ENCODE measurements at regions not wholly inside any gene's neighbourhood (a gene's known extent, or its start where the extent isn't known, plus 50 kb on each side); places are given as distances from the start of the nearest gene placed in this dataset.

GRCh38 chr21:15620892-15621291, 108.9 kb upstream of the USP25 start:
- BruUV-seq (replicated peaks) = no TSS peak
- TF ChIP-seq SUPT20H (IDR thresholded peaks at IDR 0.05; ENCODE audit: borderline replicate concordance, control insufficient read depth, low read depth, low read length) (no peak), POLR2AphosphoS2 (IDR thresholded peaks at IDR 0.05; ENCODE audit: low read depth, low read length) (no peak), BCL3 (IDR thresholded peaks at IDR 0.05; ENCODE audit: borderline replicate concordance, insufficient read depth, low read depth, low read length, poor library complexity, severe bottlenecking) (no peak)
- no peak for FAIRE-seq
- no peak for DNase-seq (ENCODE audit: low read depth, low spot score)
- ATAC-seq = no peak
- no peaks in the 10 kb centered on the region for H3K9me3 ChIP-seq (replicated peaks; ENCODE audit: control insufficient read depth, insufficient read depth, low read length)
- H3K27ac ChIP-seq (ENCODE audit: control insufficient read depth, insufficient read depth) = no peak overlapping the region
- intact Hi-C loops (cut with micrococcal nuclease; ENCODE audit: unreplicated experiment) = no loop called here
- H3K4me2 ChIP-seq (ENCODE audit: control insufficient read depth, insufficient read depth) = no peak overlapping the region
- 44% methylated on average over 2 of the region's 2 CpGs for WGBS (ENCODE audit: insufficient coverage, insufficient replicate concordance, low lambda C conversion rate, missing lambda C conversion rate)
- H3K36me3 ChIP-seq (ENCODE audit: control insufficient read depth in 2 of 2, insufficient read depth in 2 of 2, low read length in 1 of 2) = no peaks in the 10 kb centered on the region
- H3K4me1 ChIP-seq (ENCODE audit: control insufficient read depth, insufficient read depth, low read length) = no peaks in the 10 kb centered on the region
- in situ Hi-C loops (cut with MboI) = no loop called here
- H3K27me3 ChIP-seq (replicated peaks in 1 of 2; ENCODE audit: control insufficient read depth in 2 of 2, insufficient read depth in 2 of 2, low read length in 1 of 2) = no peaks in the 10 kb centered on the region
- H3K9ac ChIP-seq (ENCODE audit: control insufficient read depth, insufficient read depth, low read length) = no peak overlapping the region
- ChIA-PET SMC1A (ENCODE audit: uncharacterized antibody, unreplicated experiment) (no interaction called here), CTCF (no interaction called here), RAD21 (ENCODE audit: unreplicated experiment) (no interaction called here), POLR2A (no interaction called here)
- no peaks in the 10 kb centered on the region for H3K79me2 ChIP-seq (ENCODE audit: control insufficient read depth, insufficient read depth, low read length)
- H4K20me1 ChIP-seq (ENCODE audit: control insufficient read depth, insufficient read depth) = no peaks in the 10 kb centered on the region
- no peak overlapping the region for H2AFZ ChIP-seq (ENCODE audit: control insufficient read depth, low read depth, low read length)
- H3K4me3 ChIP-seq = no peak overlapping the region

GRCh38 chr21:15624646-15625045, 105.1 kb upstream of the USP25 start:
- DNase-seq (ENCODE audit: low read depth, low spot score) (no peak), FAIRE-seq (no peak), ATAC-seq (no peak)
- Histone ChIP-seq H3K36me3 (ENCODE audit: control insufficient read depth in 2 of 2, insufficient read depth in 2 of 2, low read length in 1 of 2) (no peaks in the 10 kb centered on the region), H4K20me1 (ENCODE audit: control insufficient read depth, insufficient read depth) (no peaks in the 10 kb centered on the region), H3K4me3 (no peak overlapping the region), H3K9ac (ENCODE audit: control insufficient read depth, insufficient read depth, low read length) (no peak overlapping the region), H3K27ac (ENCODE audit: control insufficient read depth, insufficient read depth) (no peak overlapping the region), H3K4me2 (ENCODE audit: control insufficient read depth, insufficient read depth) (no peak overlapping the region), H3K4me1 (ENCODE audit: control insufficient read depth, insufficient read depth, low read length) (no peaks in the 10 kb centered on the region), H2AFZ (ENCODE audit: control insufficient read depth, low read depth, low read length) (no peak overlapping the region), H3K9me3 (replicated peaks; ENCODE audit: control insufficient read depth, insufficient read depth, low read length) (no peaks in the 10 kb centered on the region), H3K27me3 (replicated peaks in 1 of 2; ENCODE audit: control insufficient read depth in 2 of 2, insufficient read depth in 2 of 2, low read length in 1 of 2) (no peaks in the 10 kb centered on the region), H3K79me2 (ENCODE audit: control insufficient read depth, insufficient read depth, low read length) (no peaks in the 10 kb centered on the region)
- intact Hi-C loops (cut with micrococcal nuclease; ENCODE audit: unreplicated experiment) = no loop called here
- RAD21 ChIA-PET (ENCODE audit: unreplicated experiment) = no interaction called here
- no TSS peak for BruUV-seq (replicated peaks)
- CTCF ChIA-PET = interaction anchor here (0.6 kb wide), 1 partner anchor 1579 kb away, joined by 3 read pairs; no protein-coding TSS in a partner anchor
- in situ Hi-C loops (cut with MboI) = no loop called here
- POLR2A ChIA-PET = no interaction called here
- SMC1A ChIA-PET (ENCODE audit: uncharacterized antibody, unreplicated experiment) = interaction anchor here (1.8 kb wide), 1 partner anchor 17 kb away, joined by 4 read pairs; no protein-coding TSS in a partner anchor
- 0% methylated on average over 2 of the region's 2 CpGs for WGBS (ENCODE audit: insufficient coverage, insufficient replicate concordance, low lambda C conversion rate, missing lambda C conversion rate)
- TF ChIP-seq USF1 (IDR thresholded peaks at IDR 0.05; ENCODE audit: borderline replicate concordance, extremely low read length, insufficient read depth, low read depth, low read length) = no peak
- TF ChIP-seq EP300 (IDR thresholded peaks at IDR 0.05; ENCODE audit: borderline replicate concordance in 1 of 2, control insufficient read depth in 1 of 2, low read depth in 2 of 2, low read length in 2 of 2) = no peak
- TF ChIP-seq NFYB (IDR thresholded peaks at IDR 0.05; ENCODE audit: insufficient read depth, low read depth, low read length) = no peak
- TF ChIP-seq RELB (IDR thresholded peaks at IDR 0.05; ENCODE audit: low read depth) = no peak
- no peak for TF ChIP-seq BHLHE40 (IDR thresholded peaks at IDR 0.05; ENCODE audit: borderline replicate concordance in 1 of 2, low read depth in 2 of 2, low read length in 1 of 2)
- TF ChIP-seq NR2C1 (IDR thresholded peaks at IDR 0.05) = no peak
- no peak for TF ChIP-seq SKIL (IDR thresholded peaks at IDR 0.05; ENCODE audit: low read depth, poor library complexity, severe bottlenecking)
